Stomach (tissue), 4 donors: ENCODE measurements at regions not wholly inside any gene's neighbourhood (a gene's known extent, or its start where the extent isn't known, plus 50 kb on each side); places are given as distances from the start of the nearest gene placed in this dataset.

Source experiments
- EP300 ChIP-seq: sonication (generic); formaldehyde crosslinking; IDR thresholded peaks from one replicate; pipeline ENCODE4 v1.6.1; 2017; ENCODE audit warnings: antibody characterized with exemption
- POLR2AphosphoS5 ChIP-seq, 3 donors: sonication (generic); formaldehyde crosslinking; IDR thresholded peaks; one replicate each; pipeline ENCODE4 v1.6.1; 2016; ENCODE audit warnings: antibody characterized with exemption in 3 of 3
- TF ChIP-seq, protein P1 (sequence below), 7 experiments: fragments of 450-650 bp in 4 of 7; fragments of 200-600 bp in 3 of 7; sonication (generic) in 3 of 7; IDR thresholded peaks; one replicate each; pipeline ENCODE4 v1.5.1; 2016 to 2019; ENCODE audit warnings: antibody characterized with exemption in 7 of 7, control low read depth in 2 of 7, mild to moderate bottlenecking in 1 of 7

DNA sequence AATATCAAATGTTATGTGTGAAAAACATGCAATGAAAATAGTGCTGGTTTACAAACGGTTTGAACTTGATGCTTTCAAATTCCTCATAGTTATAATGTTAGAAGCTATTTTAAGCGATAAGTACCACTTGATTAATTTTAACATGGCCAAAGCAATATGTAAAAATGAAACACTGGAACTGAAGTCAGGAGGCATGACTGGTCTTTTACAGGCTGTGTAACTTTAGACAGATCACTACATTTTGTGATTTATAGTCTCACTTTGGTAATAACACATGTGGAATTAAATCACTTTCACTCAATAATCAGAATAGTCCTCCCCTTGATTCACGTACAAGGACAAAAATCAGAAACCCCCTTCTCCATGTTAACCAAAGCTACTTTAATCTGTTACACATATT is 482.7 kb upstream of the NECTIN3 start:
- TF ChIP-seq, protein P1, sequence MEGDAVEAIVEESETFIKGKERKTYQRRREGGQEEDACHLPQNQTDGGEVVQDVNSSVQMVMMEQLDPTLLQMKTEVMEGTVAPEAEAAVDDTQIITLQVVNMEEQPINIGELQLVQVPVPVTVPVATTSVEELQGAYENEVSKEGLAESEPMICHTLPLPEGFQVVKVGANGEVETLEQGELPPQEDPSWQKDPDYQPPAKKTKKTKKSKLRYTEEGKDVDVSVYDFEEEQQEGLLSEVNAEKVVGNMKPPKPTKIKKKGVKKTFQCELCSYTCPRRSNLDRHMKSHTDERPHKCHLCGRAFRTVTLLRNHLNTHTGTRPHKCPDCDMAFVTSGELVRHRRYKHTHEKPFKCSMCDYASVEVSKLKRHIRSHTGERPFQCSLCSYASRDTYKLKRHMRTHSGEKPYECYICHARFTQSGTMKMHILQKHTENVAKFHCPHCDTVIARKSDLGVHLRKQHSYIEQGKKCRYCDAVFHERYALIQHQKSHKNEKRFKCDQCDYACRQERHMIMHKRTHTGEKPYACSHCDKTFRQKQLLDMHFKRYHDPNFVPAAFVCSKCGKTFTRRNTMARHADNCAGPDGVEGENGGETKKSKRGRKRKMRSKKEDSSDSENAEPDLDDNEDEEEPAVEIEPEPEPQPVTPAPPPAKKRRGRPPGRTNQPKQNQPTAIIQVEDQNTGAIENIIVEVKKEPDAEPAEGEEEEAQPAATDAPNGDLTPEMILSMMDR (IDR thresholded peaks at IDR 0.05), result no peak
- no peak for TF ChIP-seq POLR2AphosphoS5 (IDR thresholded peaks at IDR 0.05)
- TF ChIP-seq EP300, result no peak
